Activated naive CD8-positive, alpha-beta T cell treated with anti-CD3 and anti-CD28 coated beads, Interleukin-2, amount 10 ng/mL, durations not matched to agents 7 days and 5 days (primary cell): ENCODE measurements at regions not wholly inside any gene's neighbourhood (a gene's known extent, or its start where the extent isn't known, plus 50 kb on each side); places are given as distances from the start of the nearest gene placed in this dataset.

Source experiments
- ATAC-seq: fragments of 150-1000 bp; cut with Tn5 transposase; one replicate; pipeline ENCODE4 v1.10.0; 2021; ENCODE audit warnings: low read depth, moderate library complexity
- POLR2A ChIA-PET: fragments of 350-600 bp; sonication (Branson Sonifier 250); formaldehyde crosslinking; loops from one replicate; lab custom pipeline; 2021; ENCODE audit warnings: antibody characterized with exemption; lab: Charles Lee
- DNase-seq: peaks from one replicate; pipeline ENCODE4 v3.0.0; 2021
- H3K27ac Mint-ChIP-seq: one replicate; pipeline ENCODE4 v1.8.0; 2022; ENCODE audit warnings: mild to moderate bottlenecking, mixed read lengths
- H3K27me3 Mint-ChIP-seq: one replicate; pipeline ENCODE4 v1.8.0; 2022; ENCODE audit warnings: mild to moderate bottlenecking, moderate library complexity, mixed read lengths
- H3K36me3 Mint-ChIP-seq: one replicate; pipeline ENCODE4 v1.8.0; 2021; ENCODE audit warnings: mild to moderate bottlenecking, mixed read lengths
- H3K4me1 Mint-ChIP-seq: one replicate; pipeline ENCODE4 v1.8.0; 2021; ENCODE audit warnings: mixed read lengths
- H3K4me3 Mint-ChIP-seq: one replicate; pipeline ENCODE4 v1.8.0; 2022; ENCODE audit warnings: mild to moderate bottlenecking, moderate library complexity, mixed read lengths
- H3K9me3 Mint-ChIP-seq: one replicate; pipeline ENCODE4 v1.8.0; 2021; ENCODE audit warnings: mixed read lengths

DNA sequence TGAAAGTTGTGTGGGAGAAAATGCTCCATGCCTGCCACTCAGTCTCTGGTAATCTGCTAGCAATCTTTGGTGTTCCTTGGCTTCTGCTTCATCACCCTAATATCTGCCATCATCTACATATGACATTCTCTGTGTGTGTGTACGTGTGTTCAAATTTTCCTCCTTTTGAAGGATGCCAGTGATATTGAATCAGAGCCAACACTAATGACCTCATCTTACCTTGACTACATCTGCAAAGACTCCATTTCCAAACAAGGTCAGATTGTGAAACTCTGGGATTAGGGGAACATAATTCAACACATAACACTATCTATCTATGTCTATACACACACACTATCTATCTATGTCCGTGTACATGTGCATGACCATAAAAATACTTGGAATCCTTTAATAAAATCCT is 81.4 kb upstream of the IRS2 start:
- ATAC-seq (no peak), DNase-seq (no peak)
- Mint-ChIP-seq H3K9me3 (no peaks in the 10 kb centered on the region), H3K27ac (no peak overlapping the region), H3K27me3 (peaks cover 30% of the 10 kb centered on the region), H3K4me1 (no peaks in the 10 kb centered on the region), H3K4me3 (no peak overlapping the region), H3K36me3 (no peaks in the 10 kb centered on the region)
- POLR2A ChIA-PET, result no interaction called here

DNA sequence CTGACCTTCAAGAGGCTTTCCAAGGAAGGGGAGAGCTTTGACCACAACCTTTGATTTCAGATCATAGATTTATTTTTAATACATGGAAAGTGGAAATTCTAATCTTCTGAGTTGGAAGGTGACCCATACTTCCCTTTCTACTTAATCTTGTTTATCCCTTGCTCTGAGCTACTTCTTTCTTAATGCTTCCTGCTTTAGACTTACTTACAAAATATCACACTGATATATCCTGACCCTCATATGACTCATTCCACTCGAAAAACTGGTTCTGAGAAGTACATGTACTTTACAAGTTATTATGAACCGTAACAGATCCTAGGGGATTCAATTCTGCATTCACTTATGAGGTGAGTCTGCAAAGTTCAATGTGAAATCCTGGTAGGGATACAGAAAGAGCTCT is 76.2 kb upstream of the IRS2 start:
- Mint-ChIP-seq H3K4me3 (no peak overlapping the region), H3K4me1 (no peaks in the 10 kb centered on the region), H3K9me3 (no peaks in the 10 kb centered on the region), H3K27ac (no peak overlapping the region), H3K27me3 (peaks cover 25% of the 10 kb centered on the region), H3K36me3 (no peaks in the 10 kb centered on the region)
- no peak for DNase-seq
- ATAC-seq, result no peak
- POLR2A ChIA-PET, result no interaction called here

DNA sequence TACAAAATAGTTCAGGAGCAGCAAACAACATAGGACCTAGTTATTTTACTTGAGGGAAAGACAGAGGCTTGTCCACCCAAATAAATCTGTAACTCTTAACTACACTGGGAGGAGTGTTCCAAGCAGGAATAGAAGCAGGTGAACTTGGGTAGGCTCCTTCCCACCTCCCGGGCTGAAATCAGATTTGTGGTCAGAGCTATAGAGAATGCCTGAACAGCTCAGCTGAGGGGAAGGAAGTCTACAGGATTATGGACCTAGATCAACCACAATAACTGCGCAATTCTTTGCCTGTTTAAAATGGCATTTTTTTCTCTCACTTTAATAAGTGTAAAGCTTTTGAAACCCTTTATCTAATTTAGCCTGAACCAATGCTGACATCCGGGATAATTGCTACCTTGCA is 73.5 kb upstream of the IRS2 start:
- ATAC-seq, result no peak
- H3K9me3 Mint-ChIP-seq, result no peaks in the 10 kb centered on the region
- H3K4me1 Mint-ChIP-seq, result no peaks in the 10 kb centered on the region
- POLR2A ChIA-PET, result no interaction called here
- H3K27me3 Mint-ChIP-seq, result peaks cover 22% of the 10 kb centered on the region
- no peak for DNase-seq
- no peaks in the 10 kb centered on the region for H3K36me3 Mint-ChIP-seq
- no peak overlapping the region for H3K4me3 Mint-ChIP-seq
- no peak overlapping the region for H3K27ac Mint-ChIP-seq

DNA sequence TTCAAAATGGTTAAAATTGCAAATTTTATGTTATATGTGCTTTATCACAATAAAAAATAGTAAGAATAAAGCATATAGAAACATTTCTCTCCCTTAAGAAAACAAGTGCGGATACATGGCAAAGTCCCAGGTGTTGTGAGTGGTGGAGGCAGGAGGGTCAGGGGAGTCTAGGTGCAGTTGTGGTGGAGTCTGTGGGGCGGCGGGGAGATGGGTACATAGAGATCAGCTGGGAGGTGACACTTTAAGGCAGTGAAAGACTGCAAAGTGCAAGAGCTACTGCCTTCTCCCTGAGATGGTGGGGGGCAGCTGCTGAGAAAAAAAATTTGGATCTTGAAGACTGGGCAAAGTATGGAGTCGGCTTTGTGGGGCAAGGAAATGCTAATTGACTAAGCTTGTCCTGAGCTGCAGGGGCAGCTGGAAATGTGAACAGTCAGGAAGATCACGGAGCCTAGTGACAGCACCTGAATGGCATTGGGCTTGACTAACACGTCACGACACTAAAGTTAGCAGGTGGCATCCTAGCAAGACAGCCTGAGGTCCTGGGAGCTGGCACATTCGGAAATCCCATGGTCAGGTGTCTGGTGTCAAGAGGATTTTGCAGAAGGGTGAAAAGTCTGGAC is 72.9 kb upstream of the IRS2 start:
- POLR2A ChIA-PET, result no interaction called here
- Mint-ChIP-seq H3K4me3 (no peak overlapping the region), H3K9me3 (no peaks in the 10 kb centered on the region), H3K4me1 (no peaks in the 10 kb centered on the region), H3K27me3 (peaks cover 22% of the 10 kb centered on the region), H3K27ac (no peak overlapping the region), H3K36me3 (no peaks in the 10 kb centered on the region)
- ATAC-seq (no peak), DNase-seq (no peak)

DNA sequence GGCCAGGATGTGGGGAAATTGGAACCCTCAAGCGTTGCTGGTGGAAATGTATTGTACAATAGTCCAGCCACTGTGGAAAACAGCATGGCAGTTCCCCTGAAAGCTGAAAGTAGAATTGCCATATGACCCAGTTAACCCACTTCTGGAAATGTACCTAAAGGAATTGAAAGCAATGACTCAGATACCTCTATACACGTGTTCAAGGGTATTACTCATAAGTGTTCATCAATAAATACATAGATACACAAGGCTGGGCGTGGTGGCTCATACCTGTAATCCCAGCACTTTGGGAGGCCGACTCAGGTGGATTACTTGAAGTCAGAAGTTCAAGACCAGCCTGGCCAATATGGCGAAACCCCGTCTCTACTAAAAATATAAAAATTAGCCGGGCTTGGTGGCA is 71.9 kb upstream of the IRS2 start:
- H3K4me3 Mint-ChIP-seq, result no peak overlapping the region
- ATAC-seq (no peak), DNase-seq (no peak)
- peaks cover 21% of the 10 kb centered on the region for H3K27me3 Mint-ChIP-seq
- H3K27ac Mint-ChIP-seq, result no peak overlapping the region
- no peaks in the 10 kb centered on the region for H3K4me1 Mint-ChIP-seq
- no peaks in the 10 kb centered on the region for H3K36me3 Mint-ChIP-seq
- POLR2A ChIA-PET, result no interaction called here
- no peaks in the 10 kb centered on the region for H3K9me3 Mint-ChIP-seq

DNA sequence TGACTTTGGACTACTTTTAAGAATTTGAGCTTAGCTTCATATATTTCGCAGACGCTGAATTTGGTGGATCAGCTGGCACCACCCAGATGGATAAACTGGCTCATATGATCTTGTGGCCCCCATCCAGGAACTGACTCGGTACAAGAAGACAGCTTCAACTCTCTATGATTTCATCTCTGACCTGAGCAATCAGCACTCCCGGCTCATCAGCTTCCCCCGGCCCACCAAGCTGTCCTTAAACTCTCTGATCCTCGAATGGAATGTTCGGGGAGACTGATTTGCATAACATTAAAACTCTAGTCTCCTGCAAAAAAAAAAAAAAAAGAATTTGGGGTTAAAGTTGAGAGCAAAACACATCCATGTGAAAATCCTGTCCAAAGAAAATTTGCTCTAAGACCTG is 71.4 kb upstream of the IRS2 start:
- no peak for DNase-seq
- H3K9me3 Mint-ChIP-seq, result no peaks in the 10 kb centered on the region
- H3K4me1 Mint-ChIP-seq, result no peaks in the 10 kb centered on the region
- no peak for ATAC-seq
- POLR2A ChIA-PET, result no interaction called here
- H3K36me3 Mint-ChIP-seq, result no peaks in the 10 kb centered on the region
- peaks cover 19% of the 10 kb centered on the region for H3K27me3 Mint-ChIP-seq
- no peak overlapping the region for H3K27ac Mint-ChIP-seq
- no peak overlapping the region for H3K4me3 Mint-ChIP-seq

DNA sequence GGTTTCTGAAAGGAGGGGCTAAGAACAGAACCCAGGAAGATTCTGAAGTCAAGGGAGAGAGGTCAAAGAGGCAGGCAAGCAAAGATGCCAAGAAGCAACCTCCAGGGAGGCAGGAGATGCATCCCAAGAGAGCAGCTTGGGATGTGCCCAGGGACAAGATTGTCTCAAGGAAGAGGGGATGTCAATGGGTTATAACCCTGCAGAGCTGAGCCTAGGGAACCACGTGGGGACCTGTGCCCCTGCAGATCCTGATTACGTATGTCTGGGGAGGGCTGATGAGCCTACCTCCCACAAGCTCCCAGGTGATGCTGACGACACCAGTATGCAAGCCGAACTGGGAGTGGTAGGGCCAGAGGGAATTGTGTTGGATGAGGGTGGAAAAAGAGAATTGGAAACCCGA is 70.9 kb upstream of the IRS2 start:
- Mint-ChIP-seq H3K36me3 (no peaks in the 10 kb centered on the region), H3K27ac (no peak overlapping the region), H3K4me3 (no peak overlapping the region), H3K4me1 (no peaks in the 10 kb centered on the region), H3K27me3 (peaks cover 19% of the 10 kb centered on the region), H3K9me3 (no peaks in the 10 kb centered on the region)
- ATAC-seq (no peak), DNase-seq (no peak)
- POLR2A ChIA-PET, result no interaction called here

DNA sequence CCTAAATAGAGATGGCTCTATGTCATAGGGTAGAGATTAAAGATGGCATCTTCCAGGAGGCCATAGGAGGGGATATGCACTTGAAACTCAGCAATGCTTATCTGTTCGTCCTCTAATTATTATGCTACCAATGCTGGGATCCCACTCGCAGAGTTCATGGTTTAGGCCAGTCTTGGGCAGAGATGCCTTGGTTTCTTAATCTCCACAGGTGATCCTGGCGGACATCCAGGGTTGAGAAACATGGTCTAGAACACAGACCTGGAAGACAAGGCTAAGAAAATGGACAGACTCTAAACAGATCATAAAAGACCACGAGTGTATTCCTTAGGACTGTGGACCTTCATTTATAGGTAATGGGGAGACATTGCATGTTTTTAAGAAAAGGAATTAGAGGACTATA is 70.0 kb upstream of the IRS2 start:
- Mint-ChIP-seq H3K27ac (no peak overlapping the region), H3K27me3 (peaks cover 19% of the 10 kb centered on the region), H3K9me3 (no peaks in the 10 kb centered on the region), H3K4me3 (no peak overlapping the region), H3K4me1 (no peaks in the 10 kb centered on the region), H3K36me3 (no peaks in the 10 kb centered on the region)
- ATAC-seq (no peak), DNase-seq (no peak)
- POLR2A ChIA-PET, result no interaction called here

DNA sequence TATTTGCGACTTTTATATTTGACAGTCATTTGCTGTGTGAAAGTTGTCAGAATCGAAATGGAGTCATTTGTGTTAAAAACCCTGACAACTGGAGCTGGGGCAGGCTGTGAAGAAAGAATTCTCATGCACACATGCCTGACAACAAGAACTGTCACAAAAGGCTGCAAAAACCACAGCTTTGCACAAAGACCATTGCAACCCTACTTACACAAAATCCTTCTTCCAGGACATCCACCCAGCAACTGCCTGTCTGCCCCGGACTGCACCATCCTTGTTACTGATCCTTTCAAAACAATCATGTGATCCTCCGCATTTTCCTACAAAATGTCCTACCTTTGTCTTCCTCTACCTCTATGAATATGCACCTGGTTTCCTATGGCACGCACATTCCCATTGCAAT is 66.8 kb upstream of the IRS2 start:
- no peak for DNase-seq
- Mint-ChIP-seq H3K36me3 (no peaks in the 10 kb centered on the region), H3K27me3 (peaks cover 16% of the 10 kb centered on the region), H3K4me1 (no peaks in the 10 kb centered on the region), H3K4me3 (no peak overlapping the region), H3K9me3 (no peaks in the 10 kb centered on the region), H3K27ac (no peak overlapping the region)
- POLR2A ChIA-PET, result no interaction called here
- no peak for ATAC-seq

DNA sequence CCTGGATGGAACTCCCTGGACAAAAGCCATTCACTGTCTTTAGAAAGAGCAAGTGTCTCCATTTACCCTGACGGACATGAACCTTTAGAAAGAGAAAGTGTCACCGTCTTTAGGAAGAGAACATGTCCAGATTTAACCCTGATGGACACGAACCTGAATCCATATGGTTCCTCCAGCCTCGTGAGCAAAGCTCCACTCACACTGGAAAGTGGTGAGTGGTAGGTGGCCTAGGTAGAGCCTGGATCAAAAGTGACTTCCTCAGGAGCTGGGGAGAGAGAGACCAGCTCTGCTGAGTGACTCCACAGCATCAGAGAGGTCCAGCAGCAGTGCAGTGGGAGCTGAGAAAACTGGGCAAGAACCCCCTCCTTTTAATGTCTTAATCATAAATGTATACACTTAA is 59.8 kb upstream of the IRS2 start:
- H3K27ac Mint-ChIP-seq, result no peak overlapping the region
- H3K9me3 Mint-ChIP-seq, result no peaks in the 10 kb centered on the region
- no peak overlapping the region for H3K4me3 Mint-ChIP-seq
- POLR2A ChIA-PET, result no interaction called here
- peaks cover 2% of the 10 kb centered on the region for H3K27me3 Mint-ChIP-seq
- H3K36me3 Mint-ChIP-seq, result no peaks in the 10 kb centered on the region
- DNase-seq, result no peak
- ATAC-seq, result no peak
- H3K4me1 Mint-ChIP-seq, result no peaks in the 10 kb centered on the region

DNA sequence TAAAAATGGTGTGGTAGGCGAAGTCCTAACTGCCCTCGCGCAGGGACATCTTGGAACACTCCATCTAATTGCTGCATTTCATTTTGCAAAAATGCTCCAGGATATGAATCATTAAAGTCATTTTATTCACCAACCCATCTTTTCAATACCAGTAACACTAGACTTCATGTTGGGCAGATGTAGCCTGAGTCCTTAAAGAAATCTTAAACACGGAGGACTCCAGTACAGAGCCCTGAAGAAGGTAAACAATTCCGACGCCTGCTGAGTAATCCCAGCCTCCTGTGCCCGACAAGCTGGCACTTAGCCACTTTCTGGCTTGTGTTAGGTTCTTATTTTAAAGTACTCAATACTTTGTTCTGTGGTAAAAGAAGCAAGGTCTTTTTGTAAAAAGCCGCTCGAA is 58.0 kb upstream of the IRS2 start:
- peaks cover 6% of the 10 kb centered on the region for H3K4me1 Mint-ChIP-seq
- no peak for DNase-seq
- no peak overlapping the region for H3K4me3 Mint-ChIP-seq
- H3K27ac Mint-ChIP-seq, result no peak overlapping the region
- peaks cover 11% of the 10 kb centered on the region for H3K27me3 Mint-ChIP-seq
- no peaks in the 10 kb centered on the region for H3K36me3 Mint-ChIP-seq
- H3K9me3 Mint-ChIP-seq, result no peaks in the 10 kb centered on the region
- POLR2A ChIA-PET, result no interaction called here
- no peak for ATAC-seq

DNA sequence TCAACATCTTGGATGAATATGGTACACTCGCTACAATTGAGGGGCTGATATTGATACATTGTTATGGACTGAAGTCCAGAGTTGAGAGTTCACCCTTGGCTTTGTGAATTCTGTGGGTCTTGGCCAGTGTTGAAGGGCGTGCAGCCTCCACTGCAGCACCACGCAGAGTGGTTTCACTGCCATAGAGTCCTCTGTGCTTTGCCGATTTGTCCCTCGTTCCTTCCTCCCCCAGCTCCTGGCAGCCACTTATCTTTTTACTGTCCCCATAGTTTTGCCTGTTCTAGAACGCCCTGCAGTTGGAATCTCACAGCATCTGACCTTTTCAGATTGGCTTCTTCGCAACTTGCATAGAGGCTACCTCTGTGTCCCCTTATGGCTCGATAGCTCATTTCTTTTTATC is 57.3 kb upstream of the IRS2 start:
- Mint-ChIP-seq H3K4me3 (no peak overlapping the region), H3K27me3 (peaks cover 11% of the 10 kb centered on the region), H3K27ac (no peak overlapping the region), H3K9me3 (no peaks in the 10 kb centered on the region), H3K36me3 (no peaks in the 10 kb centered on the region), H3K4me1 (peaks cover 6% of the 10 kb centered on the region)
- no peak for ATAC-seq
- DNase-seq, result no peak
- POLR2A ChIA-PET, result no interaction called here

DNA sequence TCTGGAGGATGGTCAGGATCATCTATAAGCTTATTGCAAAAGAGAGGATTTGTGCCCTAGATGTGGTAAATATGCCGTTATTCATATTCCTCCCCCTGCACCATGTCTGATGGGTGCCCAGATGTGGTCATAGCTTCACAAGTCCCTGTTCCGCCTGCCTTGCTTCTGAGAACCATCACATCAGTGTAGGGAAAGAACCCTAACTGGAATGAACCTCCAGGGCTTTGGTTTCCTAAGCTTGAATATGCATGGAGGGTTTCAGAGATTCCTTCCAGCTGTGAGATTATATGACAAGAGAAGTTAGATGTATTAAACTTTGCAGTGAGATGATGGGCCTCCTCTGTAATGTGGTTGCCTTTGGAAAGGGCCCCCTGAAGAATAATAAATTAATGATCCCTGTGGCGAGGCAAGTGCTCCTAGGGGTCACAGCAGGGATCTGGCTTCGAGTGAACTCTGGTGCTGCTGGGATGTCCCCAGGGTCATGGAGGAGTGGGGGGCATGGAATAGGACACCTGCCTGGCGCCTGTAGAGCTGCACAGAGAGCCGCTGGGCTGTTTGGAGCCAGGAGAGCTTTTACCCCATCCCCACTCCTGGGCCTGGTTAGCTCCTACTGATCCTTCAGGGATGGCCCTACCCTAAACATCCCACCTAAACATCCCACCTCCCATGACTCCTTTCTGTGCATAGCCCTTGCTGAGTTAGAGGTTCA is 56.0 kb upstream of the IRS2 start:
- DNase-seq (no peak), ATAC-seq (no peak)
- POLR2A ChIA-PET, result no interaction called here
- Mint-ChIP-seq H3K36me3 (no peaks in the 10 kb centered on the region), H3K27me3 (peaks cover 11% of the 10 kb centered on the region), H3K27ac (no peak overlapping the region), H3K9me3 (no peaks in the 10 kb centered on the region), H3K4me1 (peaks cover 6% of the 10 kb centered on the region), H3K4me3 (no peak overlapping the region)

DNA sequence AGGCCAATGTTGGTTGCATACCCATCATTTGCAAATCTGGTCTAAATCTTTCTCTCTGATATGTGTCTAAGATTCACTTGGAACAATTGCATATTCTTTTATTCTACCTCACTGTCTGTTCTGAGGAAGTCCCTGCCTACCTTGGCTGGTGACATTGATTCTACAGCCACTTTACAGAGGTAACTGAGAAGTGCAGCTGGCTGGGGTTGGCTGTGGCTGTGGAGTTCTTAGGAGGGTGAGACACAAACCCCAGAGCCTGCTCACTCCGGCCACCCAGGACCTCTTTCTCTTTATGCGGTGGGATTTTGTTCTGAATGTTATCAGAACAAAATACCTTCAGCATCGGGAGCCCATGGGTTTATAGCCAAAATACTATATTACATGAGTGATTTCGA is 54.5 kb upstream of the IRS2 start:
- no peak for ATAC-seq
- Mint-ChIP-seq H3K27me3 (peaks cover 11% of the 10 kb centered on the region), H3K4me3 (no peak overlapping the region)

More for the DNA sequence above, 54.5 kb upstream of the IRS2 start:
- H3K27ac Mint-ChIP-seq, result no peak overlapping the region
- no peaks in the 10 kb centered on the region for H3K36me3 Mint-ChIP-seq
- H3K9me3 Mint-ChIP-seq, result no peaks in the 10 kb centered on the region
- H3K4me1 Mint-ChIP-seq, result peaks cover 6% of the 10 kb centered on the region
- POLR2A ChIA-PET, result no interaction called here
- DNase-seq, result no peak
